ENCODE measurements at regions not wholly inside any gene's neighbourhood (a gene's known extent, or its start where the extent isn't known, plus 50 kb on each side); places are given as distances from the start of the nearest gene placed in this dataset.

DNA sequence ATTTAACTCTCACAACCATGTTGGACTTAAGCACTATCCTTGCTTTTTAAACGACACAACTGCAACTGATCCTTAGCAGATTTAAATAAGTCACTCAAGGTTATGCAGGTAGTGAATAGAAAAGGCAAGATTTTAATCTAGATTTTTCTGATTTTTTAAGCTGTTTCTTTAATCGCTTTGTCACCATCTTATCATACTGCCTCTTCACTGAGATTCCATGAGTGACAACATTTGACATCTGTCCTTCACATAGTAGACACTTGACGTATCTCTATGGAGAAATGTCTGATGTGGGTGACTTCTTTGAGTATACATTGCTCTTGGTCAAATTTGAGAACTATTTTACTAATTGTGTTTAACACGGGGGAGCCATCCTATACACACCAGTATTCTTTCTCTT lies 839.7 kb downstream of the GATA3 start:
- TF ChIP-seq USF1 (IDR thresholded peaks at IDR 0.05), result no peak
- TF ChIP-seq EGR1 (IDR thresholded peaks at IDR 0.05), result no peak
- no peak for TF ChIP-seq EP300 (IDR thresholded peaks at IDR 0.05; ENCODE audit: borderline replicate concordance)
- TF ChIP-seq RAD21 (IDR thresholded peaks at IDR 0.05; ENCODE audit: low read depth), result no peak
- TF ChIP-seq YY1 (IDR thresholded peaks at IDR 0.05; ENCODE audit: low read depth), result no peak
- TF ChIP-seq ZBTB7A (IDR thresholded peaks at IDR 0.05; ENCODE audit: low read depth), result no peak
- no peak for TF ChIP-seq TCF12 (IDR thresholded peaks at IDR 0.05; ENCODE audit: low read depth)
- TF ChIP-seq REST (IDR thresholded peaks at IDR 0.05; ENCODE audit: low read depth), result no peak
- no peak for TF ChIP-seq NFIC (IDR thresholded peaks at IDR 0.05)
- no peak for TF ChIP-seq CEBPB (IDR thresholded peaks at IDR 0.05)
- TF ChIP-seq, protein P1, sequence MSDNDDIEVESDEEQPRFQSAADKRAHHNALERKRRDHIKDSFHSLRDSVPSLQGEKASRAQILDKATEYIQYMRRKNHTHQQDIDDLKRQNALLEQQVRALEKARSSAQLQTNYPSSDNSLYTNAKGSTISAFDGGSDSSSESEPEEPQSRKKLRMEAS (IDR thresholded peaks at IDR 0.05), result no peak
- TF ChIP-seq CREB1 (IDR thresholded peaks at IDR 0.05; ENCODE audit: low read depth), result no peak
- TF ChIP-seq FOXM1 (IDR thresholded peaks at IDR 0.05; ENCODE audit: borderline replicate concordance, low read depth), result no peak
- no peak for TF ChIP-seq TAF1 (IDR thresholded peaks at IDR 0.05; ENCODE audit: low read depth)
- no peak for TF ChIP-seq TEAD4 (IDR thresholded peaks at IDR 0.05)

DNA sequence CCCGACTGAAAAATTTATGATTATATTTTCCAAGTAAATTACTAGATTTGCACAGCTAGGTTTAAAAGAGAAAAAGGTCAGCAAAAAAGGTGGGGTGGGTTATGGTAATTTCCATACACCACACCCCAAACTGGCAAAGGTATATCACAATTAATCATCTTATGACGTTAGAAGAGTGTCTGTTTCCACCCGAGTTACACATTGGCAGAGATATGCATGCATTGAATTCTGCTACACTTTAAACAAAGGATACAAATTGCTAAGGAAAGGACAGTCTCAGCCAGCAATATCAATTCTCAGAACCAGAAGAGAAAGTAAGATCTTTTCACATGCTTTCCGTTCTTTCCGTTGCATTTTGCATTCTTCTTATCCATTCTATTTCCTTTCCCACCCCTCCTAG lies 843.3 kb downstream of the GATA3 start:
- TF ChIP-seq REST (IDR thresholded peaks at IDR 0.05; ENCODE audit: low read depth) (no peak), ZBTB7A (IDR thresholded peaks at IDR 0.05; ENCODE audit: low read depth) (no peak), YY1 (IDR thresholded peaks at IDR 0.05; ENCODE audit: low read depth) (no peak), NFIC (IDR thresholded peaks at IDR 0.05) (no peak), USF1 (IDR thresholded peaks at IDR 0.05) (no peak), TAF1 (IDR thresholded peaks at IDR 0.05; ENCODE audit: low read depth) (no peak), CEBPB (IDR thresholded peaks at IDR 0.05) (no peak), EGR1 (IDR thresholded peaks at IDR 0.05) (no peak), TCF12 (IDR thresholded peaks at IDR 0.05; ENCODE audit: low read depth) (no peak), EP300 (IDR thresholded peaks at IDR 0.05; ENCODE audit: borderline replicate concordance) (no peak), RAD21 (IDR thresholded peaks at IDR 0.05; ENCODE audit: low read depth) (no peak), FOXM1 (IDR thresholded peaks at IDR 0.05; ENCODE audit: borderline replicate concordance, low read depth) (no peak), CREB1 (IDR thresholded peaks at IDR 0.05; ENCODE audit: low read depth) (no peak), TEAD4 (IDR thresholded peaks at IDR 0.05) (no peak)
- TF ChIP-seq, protein P1 (IDR thresholded peaks at IDR 0.05), result no peak

DNA sequence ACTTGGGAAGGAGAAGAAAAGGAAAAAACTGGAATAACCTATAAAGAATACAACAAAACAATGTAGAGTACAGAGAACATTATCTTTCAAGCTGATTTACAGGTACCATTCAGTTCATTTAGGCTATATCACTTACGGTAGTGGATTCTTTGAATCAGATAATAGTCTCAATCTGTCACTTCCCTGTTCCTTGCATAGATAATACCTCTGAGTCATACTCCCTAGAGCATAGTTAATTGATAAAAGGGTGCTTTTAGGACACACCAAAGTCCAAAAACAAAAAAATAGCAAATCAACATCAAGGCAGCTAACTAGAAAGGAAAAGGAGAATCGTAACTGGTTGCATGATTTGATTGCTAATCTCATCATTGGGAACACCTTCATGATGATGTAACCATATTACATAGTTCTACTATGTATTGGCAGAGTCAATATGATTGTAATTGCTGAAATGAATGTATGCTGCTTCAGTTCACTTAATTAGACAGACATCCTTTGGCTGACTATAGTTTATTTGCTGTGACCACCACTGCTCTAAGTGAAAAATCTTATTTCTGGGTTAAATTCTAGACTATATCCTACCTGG lies 844.4 kb downstream of the GATA3 start:
- TF ChIP-seq TEAD4 (IDR thresholded peaks at IDR 0.05), result no peak
- no peak for TF ChIP-seq RAD21 (IDR thresholded peaks at IDR 0.05; ENCODE audit: low read depth)
- TF ChIP-seq, protein P1 (IDR thresholded peaks at IDR 0.05), result no peak
- no peak for TF ChIP-seq FOXM1 (IDR thresholded peaks at IDR 0.05; ENCODE audit: borderline replicate concordance, low read depth)
- TF ChIP-seq CREB1 (IDR thresholded peaks at IDR 0.05; ENCODE audit: low read depth), result no peak
- TF ChIP-seq ZBTB7A (IDR thresholded peaks at IDR 0.05; ENCODE audit: low read depth), result no peak
- no peak for TF ChIP-seq USF1 (IDR thresholded peaks at IDR 0.05)
- no peak for TF ChIP-seq YY1 (IDR thresholded peaks at IDR 0.05; ENCODE audit: low read depth)
- no peak for TF ChIP-seq NFIC (IDR thresholded peaks at IDR 0.05)
- no peak for TF ChIP-seq EP300 (IDR thresholded peaks at IDR 0.05; ENCODE audit: borderline replicate concordance)
- no peak for TF ChIP-seq CEBPB (IDR thresholded peaks at IDR 0.05)
- TF ChIP-seq REST (IDR thresholded peaks at IDR 0.05; ENCODE audit: low read depth), result no peak
- TF ChIP-seq TAF1 (IDR thresholded peaks at IDR 0.05; ENCODE audit: low read depth), result no peak
- TF ChIP-seq TCF12 (IDR thresholded peaks at IDR 0.05; ENCODE audit: low read depth), result no peak
